SW480 (cell line): ENCODE measurements at regions not wholly inside any gene's neighbourhood (a gene's known extent, or its start where the extent isn't known, plus 50 kb on each side); places are given as distances from the start of the nearest gene placed in this dataset.
A peak's percentile ranks its signal among the peaks of the same experiment; 100 is the strongest.
"Not testable (repeated sequence)": the region's sequence is repeated elsewhere in the genome, so short reads cannot be mapped to it uniquely, and the experiment has no call there.

Source experiments
- DNase-seq: peaks from one replicate; pipeline ENCODE4 v3.0.0-alpha.2; 2016; ENCODE audit warnings: low spot score

GRCh38 chr3:5357089-5357488, 169.6 kb downstream of the EDEM1 start:
- DNase-seq, result no peak

GRCh38 chr3:5358911-5359310, 171.4 kb downstream of the EDEM1 start:
- DNase-seq, result no peak

- DNase-seq, result no peak
These were observed 172.9 kb downstream of the EDEM1 start for GRCh38 chr3:5360453-5360852.

- DNase-seq, result no peak
These were observed 179.2 kb downstream of the EDEM1 start for GRCh38 chr3:5366746-5367145.

- DNase-seq, result not testable (repeated sequence)
These were observed 184.0 kb downstream of the EDEM1 start for GRCh38 chr3:5371555-5371954.

- peak; percentile 74 for DNase-seq
These were observed 189.3 kb downstream of the EDEM1 start for GRCh38 chr3:5376761-5377160.

GRCh38 chr3:5379266-5379665, 191.8 kb downstream of the EDEM1 start:
- DNase-seq, result not testable (repeated sequence)

GRCh38 chr3:5383486-5384263, 196.2 kb downstream of the EDEM1 start:
- peak; percentile 38 for DNase-seq

GRCh38 chr3:5384557-5385236, 197.2 kb downstream of the EDEM1 start:
- no peak for DNase-seq

- peak; percentile 50 for DNase-seq
These were observed 200.6 kb downstream of the EDEM1 start for GRCh38 chr3:5388091-5388490.

- peak; percentile 91 for DNase-seq
These were observed 201.6 kb downstream of the EDEM1 start for GRCh38 chr3:5389057-5389456.

- no peak for DNase-seq
These were observed 202.7 kb downstream of the EDEM1 start for GRCh38 chr3:5390221-5390620.

- no peak for DNase-seq
These were observed 203.6 kb downstream of the EDEM1 start for GRCh38 chr3:5390936-5391625.

- no peak for DNase-seq
These were observed 213.5 kb downstream of the EDEM1 start for GRCh38 chr3:5401002-5401401.

GRCh38 chr3:5404718-5405117, 217.2 kb downstream of the EDEM1 start:
- no peak for DNase-seq

GRCh38 chr3:5411786-5412185, 224.3 kb downstream of the EDEM1 start:
- no peak for DNase-seq

GRCh38 chr3:5423076-5423475, 235.6 kb downstream of the EDEM1 start:
- no peak for DNase-seq

- no peak for DNase-seq
These were observed 236.0 kb downstream of the EDEM1 start for GRCh38 chr3:5423523-5423922.

GRCh38 chr3:5425371-5425770, 237.9 kb downstream of the EDEM1 start:
- no peak for DNase-seq

GRCh38 chr3:5426094-5426883, 238.8 kb downstream of the EDEM1 start:
- DNase-seq, result peak; percentile 65

- no peak for DNase-seq
These were observed 239.5 kb downstream of the EDEM1 start for GRCh38 chr3:5427021-5427420.

- DNase-seq, result no peak
These were observed 240.4 kb downstream of the EDEM1 start for GRCh38 chr3:5427938-5428337.
